Breast epithelium (tissue), 4 donors: ENCODE measurements at regions not wholly inside any gene's neighbourhood (a gene's known extent, or its start where the extent isn't known, plus 50 kb on each side); places are given as distances from the start of the nearest gene placed in this dataset.

Experiments used
- DNase-seq, 2 donors: peaks; one replicate each; pipeline ENCODE4 v3.0.0-alpha.2; 2019; ENCODE audit warnings: low spot score in 2 of 2
- H3K27ac ChIP-seq, 2 donors: fragments of 200-600 bp; sonication (generic) in 1 of 2; one replicate each; pipeline ENCODE4 v1.5.1; 2016 to 2019; ENCODE audit warnings: mild to moderate bottlenecking in 1 of 2
- H3K27me3 ChIP-seq, 2 donors: fragments of 200-600 bp; sonication (generic) in 1 of 2; one replicate each; pipeline versions ENCODE4 v1.5.1 to v1.6.0; 2017 to 2019; ENCODE audit warnings: control low read depth in 1 of 2, mild to moderate bottlenecking in 1 of 2
- H3K36me3 ChIP-seq: fragments of 200-600 bp; one replicate; pipeline ENCODE4 v1.5.1; 2019
- H3K4me1 ChIP-seq, 2 donors: fragments of 200-600 bp; sonication (generic); one replicate each; pipeline ENCODE4 v1.5.1; 2016 to 2019; ENCODE audit warnings: control low read depth in 1 of 2
- H3K4me3 ChIP-seq, 3 donors: fragments of 200-600 bp; sonication (generic); 1 replicate in 2 of 3; 2 replicates in 1 of 3; pipeline ENCODE4 v1.5.1; 2016 to 2019; ENCODE audit warnings: mild to moderate bottlenecking in 3 of 3, moderate library complexity in 2 of 3
- H3K9me3 ChIP-seq, 2 donors: fragments of 200-600 bp; sonication (generic) in 1 of 2; one replicate each; pipeline ENCODE4 v1.5.1; 2016 to 2019; ENCODE audit warnings: control low read depth in 1 of 2
- CTCF ChIP-seq, 3 donors: fragments of 450-650 bp; IDR thresholded peaks; one replicate each; pipeline ENCODE4 v1.5.1; 2016 to 2017; ENCODE audit warnings: antibody characterized with exemption in 3 of 3, mild to moderate bottlenecking in 3 of 3, moderate library complexity in 3 of 3
- POLR2A ChIP-seq: fragments of 450-650 bp; IDR thresholded peaks from one replicate; pipeline ENCODE4 v1.6.1; 2016; ENCODE audit warnings: antibody characterized with exemption, mild to moderate bottlenecking, moderate library complexity
- POLR2AphosphoS5 ChIP-seq, 3 donors: sonication (generic); formaldehyde crosslinking; IDR thresholded peaks; one replicate each; pipeline ENCODE4 v1.6.1; 2017; ENCODE audit warnings: antibody characterized with exemption in 3 of 3
- intact Hi-C: fragments of 100-400 bp; cut with DNase I; formaldehyde crosslinking; loops from one replicate; pipeline ENCODE4 v1.15.1; 2023; ENCODE audit warnings: low total_unique reads

- TF ChIP-seq CTCF (IDR thresholded peaks at IDR 0.05) (no peak), POLR2AphosphoS5 (IDR thresholded peaks at IDR 0.05) (no peak), POLR2A (no peak)
- Histone ChIP-seq H3K4me1 (no peaks in the 10 kb centered on the region), H3K36me3 (no peaks in the 10 kb centered on the region), H3K4me3 (no peak overlapping the region), H3K27me3 (no peaks in the 10 kb centered on the region), H3K9me3 (peaks cover 5 to 15% of the 10 kb centered on the region in 2 donors), H3K27ac (no peak overlapping the region)
- intact Hi-C loops, result no loop called here
- no peak for DNase-seq
Observed at GRCh38 chr5:116658830-116659229, 84.2 kb upstream of the SEMA6A start.

GRCh38 chr5:116658141-116658540, 83.5 kb upstream of the SEMA6A start:
- Histone ChIP-seq H3K9me3 (peaks cover 5 to 15% of the 10 kb centered on the region in 2 donors), H3K27ac (no peak overlapping the region), H3K36me3 (no peaks in the 10 kb centered on the region), H3K27me3 (no peaks in the 10 kb centered on the region), H3K4me3 (no peak overlapping the region), H3K4me1 (no peaks in the 10 kb centered on the region)
- intact Hi-C loops, result no loop called here
- no peak for DNase-seq
- TF ChIP-seq POLR2A, result no peak
- TF ChIP-seq POLR2AphosphoS5 (IDR thresholded peaks at IDR 0.05), result no peak
- TF ChIP-seq CTCF (IDR thresholded peaks at IDR 0.05), result no peak

GRCh38 chr5:116655431-116655830, 80.8 kb upstream of the SEMA6A start:
- intact Hi-C loops, result no loop called here
- H3K27ac ChIP-seq, result no peak overlapping the region
- H3K9me3 ChIP-seq, result peaks cover 0 to 1% of the 10 kb centered on the region in 2 donors
- no peaks in the 10 kb centered on the region for H3K36me3 ChIP-seq
- DNase-seq, result no peak
- no peak overlapping the region for H3K4me3 ChIP-seq
- no peaks in the 10 kb centered on the region for H3K4me1 ChIP-seq
- H3K27me3 ChIP-seq, result no peaks in the 10 kb centered on the region
- TF ChIP-seq CTCF (IDR thresholded peaks at IDR 0.05) (no peak), POLR2A (no peak), POLR2AphosphoS5 (IDR thresholded peaks at IDR 0.05) (no peak)

- no peak for TF ChIP-seq POLR2AphosphoS5 (IDR thresholded peaks at IDR 0.05)
- no peak for TF ChIP-seq CTCF (IDR thresholded peaks at IDR 0.05)
- TF ChIP-seq POLR2A, result no peak
- Histone ChIP-seq H3K27me3 (no peaks in the 10 kb centered on the region), H3K27ac (no peak overlapping the region), H3K4me1 (no peaks in the 10 kb centered on the region), H3K9me3 (no peaks in the 10 kb centered on the region), H3K36me3 (no peaks in the 10 kb centered on the region), H3K4me3 (no peak overlapping the region)
- no peak for DNase-seq
- intact Hi-C loops, result no loop called here
Observed at GRCh38 chr5:116654925-116655324, 80.3 kb upstream of the SEMA6A start.

- no peaks in the 10 kb centered on the region for H3K36me3 ChIP-seq
- intact Hi-C loops, result no loop called here
- peak overlapping the region; percentile 56 to 60 for H3K27ac ChIP-seq
- TF ChIP-seq POLR2AphosphoS5 (IDR thresholded peaks at IDR 0.05) (peak in 1 of 3 donors; percentile 50), CTCF (IDR thresholded peaks at IDR 0.05) (no peak), POLR2A (no peak)
- H3K27me3 ChIP-seq, result no peaks in the 10 kb centered on the region
- DNase-seq, result no peak
- H3K9me3 ChIP-seq, result no peaks in the 10 kb centered on the region
- H3K4me1 ChIP-seq, result no peaks in the 10 kb centered on the region
- no peak overlapping the region for H3K4me3 ChIP-seq
Observed at GRCh38 chr5:116652903-116653302, 78.3 kb upstream of the SEMA6A start.
